K562 (cell line): ENCODE measurements at regions not wholly inside any gene's neighbourhood (a gene's known extent, or its start where the extent isn't known, plus 50 kb on each side); places are given as distances from the start of the nearest gene placed in this dataset.

Source experiments
- CGGBP1 ChIP-seq: fragments of 250-450 bp; sonication (Bioruptor Pico); IDR thresholded peaks from 2 replicates; pipeline ENCODE4 v1.9.0; 2021; ENCODE audit warnings: mild to moderate bottlenecking
- COPS2 ChIP-seq: fragments of 450-650 bp; conservative IDR thresholded peaks from 2 replicates; pipeline ENCODE4 v1.6.1; 2016; ENCODE audit warnings: mild to moderate bottlenecking, moderate library complexity
- FOXA3 ChIP-seq, 2 experiments: fragments of 450-650 bp in 1 of 2; sonication (generic) in 1 of 2; formaldehyde crosslinking; IDR thresholded peaks in 1 of 2; conservative IDR thresholded peaks in 1 of 2; 2 replicates each; pipeline versions ENCODE4 v1.4.0 to v1.8.0; 2020 to 2022; ENCODE audit warnings: mild to moderate bottlenecking in 2 of 2, missing genetic modification reagents in 1 of 2
- LEF1 ChIP-seq: fragments of 450-650 bp; IDR thresholded peaks from 2 replicates; pipeline ENCODE4 v1.6.1; 2016; ENCODE audit warnings: mild to moderate bottlenecking
- NFRKB ChIP-seq: fragments of 450-650 bp; IDR thresholded peaks from 2 replicates; pipeline ENCODE4 v1.6.1; 2016; ENCODE audit warnings: low read depth
- POLR2B ChIP-seq: fragments of 450-650 bp; IDR thresholded peaks from 2 replicates; pipeline ENCODE4 v1.6.1; 2018; ENCODE audit warnings: low read depth; ENCODE audit not compliant: partially characterized antibody
- STAG1 ChIP-seq: sonication (generic); formaldehyde crosslinking; IDR thresholded peaks from 2 replicates; pipeline ENCODE4 v1.5.0; 2020; ENCODE audit warnings: missing genetic modification reagents, borderline replicate concordance
- STAT6 ChIP-seq: sonication (generic); formaldehyde crosslinking; IDR thresholded peaks from 2 replicates; pipeline ENCODE4 v1.8.1; 2023; ENCODE audit warnings: mild to moderate bottlenecking, missing genetic modification reagents
- TAF15 ChIP-seq: fragments of 200-400 bp; formaldehyde crosslinking; IDR thresholded peaks from 2 replicates; pipeline ENCODE4 v1.6.1; 2017; ENCODE audit warnings: mild to moderate bottlenecking, low read depth, low read length, moderate library complexity
- TRIM25 ChIP-seq: fragments of 450-650 bp; IDR thresholded peaks from 2 replicates; pipeline ENCODE4 v1.7.0; 2016; ENCODE audit warnings: borderline replicate concordance
- ZNF263 ChIP-seq: sonication (generic); formaldehyde crosslinking; IDR thresholded peaks from 2 replicates; pipeline ENCODE4 v1.8.0; 2022; ENCODE audit warnings: mild to moderate bottlenecking, missing genetic modification reagents, borderline replicate concordance
- ZNF395 ChIP-seq: fragments of 200-800 bp; sonication (Bioruptor generic); IDR thresholded peaks from 2 replicates; pipeline ENCODE4 v1.6.1; 2017; ENCODE audit warnings: missing genetic modification characterization, missing compliant biosample characterization
- ZNF696 ChIP-seq: fragments of 250-450 bp; sonication (Bioruptor Pico); conservative IDR thresholded peaks from 2 replicates; pipeline ENCODE4 v1.4.0; 2020; ENCODE audit warnings: mild to moderate bottlenecking, moderate library complexity

GRCh38 chr4:185997296-185997695, 71.7 kb upstream of the TLR3 start (continued):
- no peak for TF ChIP-seq ZNF395
- TF ChIP-seq FOXA3 (CRISPR knock-in tag; conservative IDR thresholded peaks at IDR 0.05 in 1 of 2, IDR thresholded peaks at IDR 0.05 in 1 of 2): no peak
- no peak for TF ChIP-seq LEF1
- no peak for TF ChIP-seq TRIM25
- no peak for TF ChIP-seq COPS2
- no peak for TF ChIP-seq ZNF263 (CRISPR knock-in tag)
- no peak for TF ChIP-seq STAT6 (CRISPR knock-in tag)
- no peak for TF ChIP-seq TAF15
- no peak for TF ChIP-seq POLR2B
- TF ChIP-seq CGGBP1: no peak
- no peak for TF ChIP-seq NFRKB
- no peak for TF ChIP-seq STAG1 (CRISPR knock-in tag)
- no peak for TF ChIP-seq ZNF696 (CRISPR knock-in tag)
